T-helper 2 cell treated with Interferon-gamma antibody and Interleukin-4, amounts not matched to agents 5 μg/mL and 100 μg/mL, for 36 hours (primary cell): ENCODE measurements at regions not wholly inside any gene's neighbourhood (a gene's known extent, or its start where the extent isn't known, plus 50 kb on each side); places are given as distances from the start of the nearest gene placed in this dataset.
"Not testable (repeated sequence)": the region's sequence is repeated elsewhere in the genome, so short reads cannot be mapped to it uniquely, and the experiment has no call there.

Experiments
- DNase-seq: peaks from one replicate; pipeline ENCODE4 v3.0.0; 2021; ENCODE audit warnings: low spot score
- H3K27ac Mint-ChIP-seq: one replicate; pipeline ENCODE4 v1.8.0; 2021; ENCODE audit warnings: mild to moderate bottlenecking, mixed read lengths
- H3K27me3 Mint-ChIP-seq: one replicate; pipeline ENCODE4 v1.8.0; 2021; ENCODE audit warnings: low read depth, mixed read lengths
- H3K36me3 Mint-ChIP-seq: one replicate; pipeline ENCODE4 v1.8.0; 2021; ENCODE audit warnings: low read depth, mixed read lengths
- H3K4me1 Mint-ChIP-seq: one replicate; pipeline ENCODE4 v1.8.0; 2021; ENCODE audit warnings: low read depth, mixed read lengths
- H3K4me3 Mint-ChIP-seq: one replicate; pipeline ENCODE4 v1.8.0; 2022; ENCODE audit warnings: mild to moderate bottlenecking, moderate library complexity, mixed read lengths
- H3K9me3 Mint-ChIP-seq: one replicate; pipeline ENCODE4 v1.8.0; 2021; ENCODE audit warnings: mixed read lengths

DNA sequence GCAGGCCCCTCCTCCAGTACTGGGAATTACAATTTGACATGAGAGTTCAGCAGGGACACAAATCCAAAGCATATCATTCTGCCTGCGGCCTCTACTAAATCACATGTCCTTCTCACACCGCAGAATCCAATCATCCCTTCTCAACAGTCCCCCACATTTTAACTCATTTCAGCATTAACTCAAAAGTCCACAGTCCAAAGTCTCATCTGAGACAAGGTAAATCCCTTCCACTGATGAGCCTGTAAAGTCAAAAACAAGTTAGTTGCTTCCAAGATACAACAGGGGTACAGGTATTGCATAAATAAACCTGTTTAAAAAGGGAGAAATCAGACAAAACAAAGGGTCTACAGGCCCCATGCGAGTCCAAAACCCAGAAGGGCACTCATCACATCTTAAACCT lies 64.0 kb downstream of the EBNA1BP2 start:
- Mint-ChIP-seq H3K4me1 (no peaks in the 10 kb centered on the region), H3K36me3 (no peaks in the 10 kb centered on the region), H3K27ac (no peak overlapping the region), H3K27me3 (no peaks in the 10 kb centered on the region), H3K4me3 (no peak overlapping the region), H3K9me3 (peaks cover 32% of the 10 kb centered on the region)
- DNase-seq: no peak

DNA sequence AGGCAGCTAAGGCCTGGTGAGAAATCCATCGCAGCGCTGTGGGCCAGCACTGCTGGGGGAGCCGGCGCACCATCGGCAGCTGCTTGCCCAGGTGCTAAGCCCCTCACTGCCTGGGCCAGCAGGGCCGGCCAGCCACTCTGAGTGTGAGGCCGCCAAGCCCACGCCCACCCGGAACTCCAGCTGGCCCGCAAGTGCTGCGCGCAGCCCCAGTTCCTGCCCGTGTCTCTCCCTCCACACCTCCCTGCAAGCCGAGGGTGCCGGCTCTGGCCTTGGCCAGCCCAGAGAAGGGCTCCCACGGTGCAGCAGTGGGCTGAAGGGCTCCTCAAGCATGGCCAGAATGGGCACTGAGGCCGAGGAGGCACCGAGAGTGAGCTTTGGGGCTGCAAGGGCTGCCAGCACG lies 64.4 kb downstream of the EBNA1BP2 start:
- H3K4me1 Mint-ChIP-seq: no peaks in the 10 kb centered on the region
- no peak overlapping the region for H3K4me3 Mint-ChIP-seq
- H3K27ac Mint-ChIP-seq: no peak overlapping the region
- peaks cover 32% of the 10 kb centered on the region for H3K9me3 Mint-ChIP-seq
- H3K27me3 Mint-ChIP-seq: no peaks in the 10 kb centered on the region
- DNase-seq: no peak
- no peaks in the 10 kb centered on the region for H3K36me3 Mint-ChIP-seq

DNA sequence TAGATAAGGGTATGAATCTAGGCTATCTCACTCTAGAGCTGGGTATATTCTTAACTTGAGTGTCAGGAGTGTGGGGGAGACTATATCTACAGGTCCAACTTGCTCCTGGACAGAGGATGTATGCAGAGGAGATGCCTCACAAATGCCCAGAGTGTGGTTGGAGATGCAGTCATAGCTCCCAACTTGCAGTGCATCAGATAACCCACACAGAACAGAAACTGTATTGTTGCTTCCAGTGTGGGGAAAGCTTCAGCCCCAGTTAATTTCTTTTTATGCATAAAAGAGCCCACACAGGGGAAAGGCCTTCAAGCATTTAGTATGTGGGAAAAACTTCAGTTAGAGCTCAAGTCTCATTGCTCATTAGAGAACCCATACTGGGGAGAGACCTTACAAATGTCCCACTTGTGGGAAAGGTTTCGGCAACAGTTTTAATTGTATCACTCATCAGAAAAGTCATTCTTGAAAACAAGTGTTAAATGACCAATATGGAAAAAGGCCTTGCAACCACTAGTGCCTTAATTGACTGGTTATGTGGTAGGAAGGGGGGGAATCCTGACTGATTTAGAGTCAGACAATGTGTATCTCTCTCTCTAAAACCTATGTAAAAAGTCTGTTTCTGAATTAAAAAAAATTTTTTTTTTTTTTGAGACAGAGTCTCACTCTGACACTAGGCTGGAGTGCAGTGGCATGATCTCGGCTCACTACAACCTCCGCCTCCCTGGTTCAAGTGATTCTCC lies 67.9 kb downstream of the EBNA1BP2 start:
- Mint-ChIP-seq H3K27me3 (peaks cover 3% of the 10 kb centered on the region), H3K4me3 (no peak overlapping the region), H3K9me3 (peaks cover 29% of the 10 kb centered on the region), H3K36me3 (no peaks in the 10 kb centered on the region), H3K27ac (no peak overlapping the region), H3K4me1 (no peaks in the 10 kb centered on the region)
- no peak for DNase-seq

DNA sequence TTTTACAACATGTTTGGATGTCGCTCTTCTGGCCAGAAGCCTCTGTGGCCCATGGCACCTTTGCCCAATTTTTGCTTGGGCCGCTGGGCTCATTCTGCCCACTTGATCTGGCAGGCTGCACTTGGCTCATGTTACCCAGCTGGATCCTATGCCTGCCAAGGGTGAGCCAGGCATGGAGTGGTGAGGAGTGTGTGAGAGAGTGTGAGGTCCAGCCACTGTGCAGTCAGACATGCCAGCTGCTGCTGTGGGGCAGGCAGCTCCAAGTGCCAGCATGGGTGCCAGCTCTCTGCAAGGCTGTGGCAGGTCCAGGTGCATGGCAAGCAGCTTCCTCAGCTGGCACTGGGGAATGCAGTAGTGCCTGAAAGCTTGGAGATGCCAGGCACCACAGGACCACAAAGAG lies 71.0 kb downstream of the EBNA1BP2 start:
- Mint-ChIP-seq H3K36me3 (no peaks in the 10 kb centered on the region), H3K27ac (no peak overlapping the region), H3K9me3 (peaks cover 21% of the 10 kb centered on the region), H3K4me1 (no peaks in the 10 kb centered on the region), H3K27me3 (peaks cover 8% of the 10 kb centered on the region), H3K4me3 (no peak overlapping the region)
- DNase-seq: no peak

DNA sequence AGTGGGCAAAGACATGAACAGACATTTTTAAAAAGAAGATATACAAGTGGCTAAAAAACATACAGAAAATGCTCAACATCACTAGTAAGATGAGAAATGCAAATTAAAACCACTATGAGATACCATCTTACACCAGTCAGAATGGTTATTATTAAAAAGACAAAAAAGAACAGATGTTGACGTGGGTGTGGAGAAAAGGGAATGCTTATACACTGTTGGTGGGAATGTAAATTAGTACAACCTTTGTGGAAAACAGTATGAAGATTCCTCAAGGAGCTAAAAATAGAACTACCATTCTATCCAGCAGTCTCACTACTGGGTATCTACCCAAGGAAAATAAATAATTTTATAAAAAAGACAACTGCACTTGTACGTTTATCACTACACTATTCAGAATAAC lies 73.9 kb downstream of the EBNA1BP2 start:
- Mint-ChIP-seq H3K9me3 (peaks cover 8% of the 10 kb centered on the region), H3K4me3 (no peak overlapping the region), H3K27ac (no peak overlapping the region), H3K36me3 (no peaks in the 10 kb centered on the region), H3K4me1 (no peaks in the 10 kb centered on the region), H3K27me3 (peaks cover 15% of the 10 kb centered on the region)
- DNase-seq: no peak

DNA sequence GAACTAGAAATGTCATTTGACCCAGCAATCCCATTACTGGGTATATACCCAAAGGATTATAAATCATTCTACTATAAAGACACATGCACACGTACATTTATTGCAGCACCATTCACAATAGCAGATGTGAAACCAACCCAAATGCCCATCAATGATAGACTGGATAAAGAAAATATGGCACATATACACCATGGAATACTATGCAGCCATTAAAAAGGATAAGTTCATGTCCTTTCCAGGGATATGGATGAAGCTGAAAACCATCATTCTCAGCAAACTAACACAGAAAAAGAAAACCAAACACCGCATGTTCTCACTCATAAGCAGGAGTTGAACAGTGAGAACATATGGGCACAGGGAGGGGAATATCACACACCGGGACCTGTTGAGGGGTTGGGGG lies 75.6 kb downstream of the EBNA1BP2 start:
- H3K27me3 Mint-ChIP-seq: peaks cover 15% of the 10 kb centered on the region
- H3K9me3 Mint-ChIP-seq, H3K4me1 Mint-ChIP-seq, H3K4me3 Mint-ChIP-seq, DNase-seq, H3K27ac Mint-ChIP-seq, H3K36me3 Mint-ChIP-seq: not testable (repeated sequence)

DNA sequence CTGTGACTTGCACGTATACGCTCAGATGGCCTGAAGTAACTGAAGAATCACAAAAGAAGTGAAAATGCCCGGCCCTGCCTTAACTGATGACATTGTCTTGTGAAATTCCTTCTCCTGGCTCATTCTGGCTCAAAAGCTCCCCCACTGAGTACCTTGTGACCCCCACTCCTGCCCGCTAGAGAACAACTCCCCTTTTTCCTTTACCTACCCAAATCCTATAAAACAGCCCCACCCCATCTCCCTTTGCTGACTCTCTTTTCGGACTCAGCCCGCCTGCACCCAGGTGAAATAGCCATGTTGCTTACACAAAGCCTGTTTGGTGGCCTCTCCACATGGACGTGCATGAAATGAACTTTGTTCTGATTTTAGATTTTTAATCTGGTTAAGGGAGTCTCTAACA lies 81.3 kb downstream of the EBNA1BP2 start:
- not testable (repeated sequence) for DNase-seq, H3K4me3 Mint-ChIP-seq, H3K27ac Mint-ChIP-seq, H3K9me3 Mint-ChIP-seq, H3K36me3 Mint-ChIP-seq, H3K4me1 Mint-ChIP-seq
- H3K27me3 Mint-ChIP-seq: peaks cover 13% of the 10 kb centered on the region

DNA sequence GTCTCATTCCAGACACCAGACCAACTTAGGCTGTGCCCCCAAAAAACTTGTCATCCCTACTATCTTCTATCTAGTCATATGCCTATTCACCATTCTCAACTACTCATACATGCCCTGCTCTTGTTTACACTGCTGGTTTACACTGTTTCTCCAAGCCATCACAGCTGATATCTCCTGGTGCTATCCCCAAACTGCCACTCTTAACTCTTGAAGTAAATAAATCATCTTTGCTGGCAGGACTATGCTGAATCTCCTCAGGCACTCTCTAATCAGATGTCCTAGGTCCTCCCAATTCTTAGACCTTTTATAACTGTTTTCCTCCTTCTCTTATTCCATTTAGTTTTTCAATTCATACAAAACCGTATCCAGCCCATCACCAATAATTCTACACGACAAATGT lies 81.9 kb downstream of the EBNA1BP2 start:
- not testable (repeated sequence) for H3K27ac Mint-ChIP-seq

DNA sequence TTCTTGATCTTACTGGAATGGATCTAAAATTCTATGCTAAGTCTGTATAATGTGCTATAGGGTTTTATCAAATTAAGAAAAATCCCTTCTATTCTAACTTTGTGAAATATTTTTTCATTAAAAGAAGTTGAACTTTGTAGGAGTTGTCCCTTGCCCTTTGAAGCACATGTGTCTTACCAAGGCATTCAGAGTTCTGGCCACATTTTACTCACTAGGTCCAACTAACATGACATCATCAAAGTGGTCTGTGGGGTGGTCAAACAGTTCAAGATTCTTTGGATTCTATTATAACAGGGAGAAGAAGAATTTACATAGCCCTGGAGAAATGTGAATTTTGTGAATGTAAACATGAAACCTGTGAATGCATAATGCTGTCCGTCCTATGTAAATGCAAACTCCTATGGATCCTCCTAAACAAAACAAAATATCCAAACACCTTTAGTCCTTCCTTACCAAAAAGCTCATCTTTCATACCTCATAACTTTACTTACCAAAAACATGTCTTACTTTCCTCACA lies 88.7 kb downstream of the EBNA1BP2 start:
- DNase-seq: no peak
- Mint-ChIP-seq H3K27ac (no peak overlapping the region), H3K4me1 (no peaks in the 10 kb centered on the region), H3K27me3 (peaks cover 18% of the 10 kb centered on the region), H3K9me3 (no peaks in the 10 kb centered on the region), H3K36me3 (no peaks in the 10 kb centered on the region), H3K4me3 (no peak overlapping the region)

More for the DNA sequence above, 81.9 kb downstream of the EBNA1BP2 start:
- H3K4me1 Mint-ChIP-seq, H3K9me3 Mint-ChIP-seq, DNase-seq, H3K4me3 Mint-ChIP-seq, H3K36me3 Mint-ChIP-seq: not testable (repeated sequence)
- peaks cover 12% of the 10 kb centered on the region for H3K27me3 Mint-ChIP-seq

DNA sequence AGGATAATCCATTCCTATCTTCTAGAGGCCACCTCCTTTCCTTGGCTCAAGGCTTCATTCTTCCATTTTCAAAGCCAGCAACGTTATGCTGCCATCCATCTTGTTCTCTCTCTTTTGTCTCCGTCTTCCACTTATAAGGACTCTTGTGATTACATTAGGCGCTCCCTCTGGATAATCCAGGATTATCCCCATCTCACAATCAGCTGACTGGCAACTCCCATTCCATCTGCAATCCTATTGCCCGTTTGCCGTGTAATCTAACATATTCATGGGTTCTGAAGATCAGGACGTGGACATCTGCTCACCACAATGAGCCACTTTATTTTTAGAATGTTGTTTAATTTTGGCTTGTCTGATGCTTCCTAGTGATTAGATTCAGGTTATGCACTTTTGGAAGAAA lies 89.3 kb downstream of the EBNA1BP2 start:
- no peak overlapping the region for H3K4me3 Mint-ChIP-seq
- H3K4me1 Mint-ChIP-seq: no peaks in the 10 kb centered on the region
- no peaks in the 10 kb centered on the region for H3K9me3 Mint-ChIP-seq
- H3K36me3 Mint-ChIP-seq: no peaks in the 10 kb centered on the region
- DNase-seq: no peak
- peaks cover 18% of the 10 kb centered on the region for H3K27me3 Mint-ChIP-seq
- no peak overlapping the region for H3K27ac Mint-ChIP-seq

DNA sequence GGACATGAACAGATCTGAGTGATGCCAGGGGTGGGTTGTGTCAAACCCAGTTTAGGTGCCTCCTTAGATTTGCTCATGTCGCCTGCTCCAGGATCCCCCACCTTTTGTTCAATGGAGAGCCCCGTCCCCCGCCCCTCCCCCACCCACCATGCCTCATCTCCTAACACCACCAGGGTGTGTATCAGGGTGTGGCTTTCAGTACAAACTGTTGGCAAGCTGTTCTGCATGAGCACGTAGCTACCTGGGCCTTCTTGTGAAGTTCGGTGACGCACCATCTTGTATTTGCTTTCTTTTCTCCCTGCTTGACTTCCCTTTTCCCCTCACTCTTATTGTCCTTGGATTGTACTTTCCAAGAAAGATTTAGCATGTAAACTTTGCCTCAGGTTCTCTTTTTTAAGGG lies 94.8 kb downstream of the EBNA1BP2 start:
- no peaks in the 10 kb centered on the region for H3K36me3 Mint-ChIP-seq
- H3K27me3 Mint-ChIP-seq: no peaks in the 10 kb centered on the region
- H3K4me1 Mint-ChIP-seq: peaks cover 2% of the 10 kb centered on the region
- no peak overlapping the region for H3K4me3 Mint-ChIP-seq
- H3K9me3 Mint-ChIP-seq: no peaks in the 10 kb centered on the region
- no peak overlapping the region for H3K27ac Mint-ChIP-seq
- no peak for DNase-seq

DNA sequence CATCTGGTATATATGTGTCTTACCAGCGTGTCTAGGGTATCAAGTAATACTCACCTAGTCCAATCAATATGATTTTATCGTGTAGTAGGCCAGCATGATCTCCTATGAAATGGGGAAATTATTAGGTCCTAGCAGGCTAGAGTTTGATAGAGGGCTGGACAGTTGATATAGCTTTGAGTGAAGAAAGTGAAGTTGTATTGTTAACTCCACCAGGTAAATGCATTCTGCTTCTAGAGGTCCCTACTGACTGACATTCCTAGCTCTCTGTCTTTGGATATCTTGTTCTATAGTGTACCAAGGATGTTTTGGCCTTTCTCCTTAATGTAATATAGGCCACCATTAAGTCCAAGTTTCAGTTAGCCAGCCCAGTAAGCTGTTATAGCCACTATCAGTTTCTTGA lies 97.4 kb downstream of the EBNA1BP2 start:
- Mint-ChIP-seq H3K27ac (no peak overlapping the region), H3K4me1 (peaks cover 2% of the 10 kb centered on the region), H3K36me3 (no peaks in the 10 kb centered on the region), H3K27me3 (no peaks in the 10 kb centered on the region), H3K9me3 (no peaks in the 10 kb centered on the region), H3K4me3 (no peak overlapping the region)
- DNase-seq: no peak

DNA sequence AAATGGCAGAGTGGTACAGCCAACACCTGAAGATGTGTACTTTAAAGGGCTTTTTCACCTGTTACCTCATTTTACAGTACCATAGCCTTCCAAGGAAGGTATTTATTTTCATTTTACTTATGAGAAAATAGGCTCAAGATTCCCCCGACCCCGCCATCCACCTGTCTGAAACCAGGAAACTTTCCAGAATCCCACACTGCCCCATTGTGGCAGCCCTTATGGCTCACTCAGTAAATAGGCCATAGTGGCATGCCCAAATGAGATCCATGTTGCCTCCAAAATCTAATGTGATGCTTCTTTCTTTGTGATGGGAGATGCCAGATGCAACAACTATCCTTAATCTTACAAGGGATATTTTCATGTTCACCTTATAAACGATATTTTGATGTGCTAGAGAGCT lies 97.8 kb downstream of the EBNA1BP2 start:
- no peak overlapping the region for H3K4me3 Mint-ChIP-seq
- peaks cover 2% of the 10 kb centered on the region for H3K4me1 Mint-ChIP-seq
- H3K27me3 Mint-ChIP-seq: no peaks in the 10 kb centered on the region
- H3K9me3 Mint-ChIP-seq: no peaks in the 10 kb centered on the region
- H3K27ac Mint-ChIP-seq: no peak overlapping the region
- no peaks in the 10 kb centered on the region for H3K36me3 Mint-ChIP-seq
- DNase-seq: no peak

DNA sequence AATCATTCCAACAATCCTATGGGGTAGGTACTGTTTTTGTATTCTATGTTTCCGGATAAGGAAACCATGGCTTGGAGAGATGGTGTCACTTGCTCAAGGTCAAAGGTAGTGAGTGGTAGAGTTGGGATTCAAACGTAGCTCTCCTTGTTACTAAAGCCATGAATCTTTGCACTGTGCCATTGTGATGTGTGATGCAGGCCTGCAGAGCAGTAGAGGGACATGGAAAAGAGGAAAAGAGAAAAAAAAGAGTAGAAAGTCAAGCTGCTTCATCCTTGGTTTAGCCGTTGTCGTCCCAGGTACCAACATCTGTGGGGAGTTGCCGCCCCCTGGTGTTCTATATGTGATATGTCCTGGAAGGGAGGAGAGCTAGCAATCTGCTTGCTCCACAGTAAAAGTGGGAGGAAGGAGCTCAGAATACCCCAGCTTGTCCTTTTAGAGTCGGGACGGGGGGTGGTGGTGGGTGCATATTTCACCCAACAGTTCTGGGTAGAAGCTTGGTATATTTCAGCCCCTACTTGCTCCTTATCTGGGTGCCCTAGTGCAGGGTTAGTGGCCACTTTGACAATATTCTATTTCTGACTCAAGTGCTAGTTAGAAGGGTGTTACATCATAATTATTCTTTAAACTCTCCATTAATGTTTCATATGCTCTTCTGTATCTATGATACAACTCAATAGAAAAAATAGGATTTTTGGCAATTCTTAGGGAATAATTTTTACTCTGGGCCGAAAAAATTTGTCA lies 98.4 kb downstream of the EBNA1BP2 start:
- Mint-ChIP-seq H3K27ac (no peak overlapping the region), H3K36me3 (no peaks in the 10 kb centered on the region), H3K9me3 (no peaks in the 10 kb centered on the region), H3K27me3 (peaks cover 2% of the 10 kb centered on the region), H3K4me3 (no peak overlapping the region), H3K4me1 (peaks cover 2% of the 10 kb centered on the region)
- DNase-seq: peak; percentile 56
